Anterior cingulate cortex (tissue), 58 donors: ENCODE measurements at regions not wholly inside any gene's neighbourhood (a gene's known extent, or its start where the extent isn't known, plus 50 kb on each side); places are given as distances from the start of the nearest gene placed in this dataset.

Experiments used
- DNase-seq, 58 donors: peaks; one replicate each; lab custom pipeline; 2025; lab: John Stamatoyannopoulos, UW

DNA sequence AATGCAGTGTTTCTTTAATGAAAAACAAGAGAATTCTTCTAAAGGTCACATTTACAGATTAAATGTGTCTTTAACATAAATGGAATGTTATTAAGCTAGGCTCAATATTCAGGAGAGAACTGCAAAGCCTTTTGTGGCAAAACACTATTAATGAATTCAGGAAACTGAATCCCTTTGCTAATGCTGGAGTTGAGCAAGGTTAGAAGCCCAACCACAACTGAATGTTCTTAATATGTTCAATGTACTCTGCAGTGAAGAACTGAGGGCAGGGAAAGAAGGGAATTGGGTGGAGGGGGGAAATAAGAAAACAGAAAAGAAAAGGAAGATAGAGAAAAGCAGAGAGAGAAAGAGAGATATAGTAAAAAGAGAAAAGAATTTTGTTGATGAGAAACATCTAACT lies 276.7 kb upstream of the TMEM161B start:
- no peak for DNase-seq

DNA sequence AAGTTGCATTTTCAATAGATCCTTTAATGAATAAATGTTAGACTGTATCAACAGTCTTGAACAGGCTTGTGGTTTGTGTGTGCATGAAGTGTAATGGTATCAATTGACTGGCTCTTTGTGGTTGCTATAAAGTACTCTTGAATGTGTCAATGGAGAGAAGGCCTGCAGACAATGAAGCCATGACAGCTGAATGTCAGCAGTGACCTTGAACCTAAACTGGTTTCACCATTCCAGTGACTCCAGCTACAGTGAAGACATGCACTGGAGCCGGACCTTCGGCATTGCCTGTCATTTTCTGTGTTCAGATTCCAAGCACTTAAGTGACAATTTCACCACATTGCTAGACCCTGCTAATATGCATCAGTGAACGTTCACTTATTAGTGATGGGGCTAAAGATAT lies 276.0 kb upstream of the TMEM161B start:
- DNase-seq: no peak

DNA sequence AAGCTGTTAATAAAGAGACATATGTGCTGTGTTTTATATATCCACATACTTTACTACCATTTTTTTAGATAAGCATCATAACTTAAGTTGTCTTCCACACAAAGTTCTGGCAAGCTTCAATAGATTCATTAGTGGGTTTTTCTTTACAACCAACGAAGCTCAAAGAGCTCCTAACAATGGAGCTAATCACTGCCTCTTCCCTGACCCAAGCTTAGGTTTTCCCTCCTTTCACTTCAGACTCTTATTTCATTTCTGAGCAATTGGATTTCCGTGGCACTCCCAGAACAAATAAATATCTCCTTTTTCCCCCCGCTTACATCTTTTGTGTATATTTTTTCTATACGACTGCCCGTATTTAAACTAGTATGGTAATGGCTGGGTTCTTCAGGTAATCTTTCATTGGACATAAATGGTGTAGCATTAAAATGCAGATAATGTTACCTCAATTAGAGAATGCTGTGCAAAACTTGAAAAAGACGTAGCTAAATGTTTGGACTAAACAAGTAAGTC lies 275.5 kb upstream of the TMEM161B start:
- no peak for DNase-seq

DNA sequence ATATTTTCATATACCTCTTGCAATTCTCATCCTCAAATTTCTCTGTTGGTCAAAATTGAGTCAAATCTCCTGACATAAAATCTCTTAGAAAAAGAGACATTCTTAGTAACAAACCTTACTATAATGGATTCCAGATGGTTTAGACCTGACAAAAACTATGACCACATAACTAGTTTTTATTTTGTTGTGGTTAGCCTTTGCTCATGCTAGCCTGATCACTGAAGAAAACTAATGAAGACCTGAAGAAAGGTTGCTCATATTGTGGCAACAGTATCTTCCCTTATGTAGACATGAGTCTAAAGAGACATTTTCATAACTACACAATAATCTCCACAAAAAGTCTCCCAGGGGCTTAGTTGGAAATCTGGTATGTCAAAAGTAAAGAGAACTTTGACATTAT lies 274.1 kb upstream of the TMEM161B start:
- no peak for DNase-seq

DNA sequence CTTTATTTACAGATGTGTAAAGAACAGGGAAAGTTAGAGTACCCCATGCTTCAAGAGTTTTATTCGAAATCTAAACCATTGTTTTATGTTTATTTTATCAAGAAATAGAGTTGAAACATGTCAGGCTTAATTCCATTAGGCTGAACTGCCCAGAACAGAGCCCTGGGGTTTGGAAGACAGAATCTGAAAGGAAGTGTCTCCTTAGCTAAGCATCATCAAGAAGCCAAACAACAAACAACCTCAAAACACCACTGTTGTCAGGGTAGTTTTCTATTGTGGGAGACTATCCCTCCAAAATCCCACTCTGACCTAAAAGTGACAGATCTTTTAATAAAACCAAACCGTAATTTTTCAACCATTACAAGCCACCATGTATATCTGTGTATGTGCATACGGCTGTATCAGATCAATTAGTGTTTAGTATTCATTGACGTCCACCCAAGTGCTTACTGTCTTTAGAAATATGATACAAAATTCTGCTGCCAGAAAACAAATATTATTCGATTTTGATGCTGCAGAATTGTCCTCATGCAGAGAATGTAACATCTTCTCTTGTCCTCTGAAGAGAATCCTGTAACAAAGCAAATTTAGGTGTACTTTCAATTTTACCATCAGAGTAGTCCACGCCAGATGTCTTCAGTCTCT lies 271.9 kb upstream of the TMEM161B start:
- no peak for DNase-seq

DNA sequence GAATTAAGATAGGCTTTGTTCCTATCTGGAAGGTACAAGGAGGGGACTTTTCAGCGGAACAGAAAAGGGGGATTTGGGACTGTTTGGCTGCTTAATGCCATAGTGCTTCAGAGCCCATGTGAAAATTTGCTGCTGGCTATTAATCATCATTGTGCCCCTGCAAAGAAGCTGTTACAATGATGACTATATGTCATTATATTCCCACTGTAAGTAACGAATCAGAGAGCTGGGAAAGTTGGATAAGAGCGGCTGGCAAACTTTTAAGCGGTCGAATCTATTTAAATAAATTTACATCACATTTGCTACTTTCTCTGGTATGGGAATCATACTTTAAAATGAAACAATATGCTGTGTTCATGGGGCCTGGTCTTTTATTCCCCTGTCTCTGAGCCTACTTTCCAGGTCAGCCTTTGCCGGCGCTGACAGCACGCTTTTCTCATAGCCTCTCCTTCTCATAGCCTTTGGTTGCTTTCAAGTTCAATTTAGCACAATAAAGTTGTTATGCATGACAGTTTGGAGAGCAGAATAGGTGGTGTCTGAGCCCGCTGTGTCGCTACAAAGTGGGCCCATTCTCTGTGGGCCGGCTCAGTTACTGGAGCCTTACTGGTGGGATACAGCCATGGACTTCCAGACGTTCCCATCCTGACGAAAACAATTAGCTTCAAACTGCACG lies 271.2 kb upstream of the TMEM161B start:
- DNase-seq: peak in 3 of 58 donors; percentile 0 to 11 (median 3)

DNA sequence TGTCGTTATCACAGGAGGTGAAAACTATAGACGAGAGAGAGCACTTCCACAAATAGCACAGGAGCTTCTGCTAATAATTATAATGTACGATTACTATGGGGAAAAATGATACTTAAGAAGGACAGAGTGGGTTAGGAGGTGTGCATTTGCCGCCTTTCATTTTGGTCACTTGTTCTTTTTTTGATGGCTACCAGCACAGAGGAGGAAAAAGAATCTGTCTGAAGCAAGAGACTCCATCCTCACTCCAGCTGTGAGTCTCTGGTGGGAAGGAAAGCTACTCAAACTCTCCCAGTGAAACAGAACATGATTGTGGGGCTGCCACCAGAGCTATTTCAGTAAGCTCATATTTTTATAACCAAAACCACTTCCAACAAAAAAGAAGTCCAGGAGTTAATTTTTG lies 270.4 kb upstream of the TMEM161B start:
- no peak for DNase-seq

DNA sequence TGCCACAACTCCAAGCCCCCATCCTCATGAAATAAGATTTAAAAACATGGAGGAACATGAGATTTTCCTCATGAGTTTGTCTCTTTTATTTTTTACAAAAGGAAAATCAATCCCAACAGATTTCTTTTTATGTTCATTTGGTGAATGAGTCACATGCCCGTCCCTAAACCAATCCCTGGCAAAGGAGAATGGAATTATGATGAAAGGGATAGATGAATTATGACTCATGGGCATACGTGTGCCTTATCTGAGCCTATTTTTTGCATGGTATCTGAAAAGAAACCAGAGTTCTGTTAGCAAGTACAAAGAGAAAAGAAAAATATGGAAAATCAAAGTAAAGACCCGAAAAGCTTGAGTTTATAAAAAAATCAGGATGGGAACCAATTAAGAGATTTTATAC lies 267.5 kb upstream of the TMEM161B start:
- DNase-seq: no peak

DNA sequence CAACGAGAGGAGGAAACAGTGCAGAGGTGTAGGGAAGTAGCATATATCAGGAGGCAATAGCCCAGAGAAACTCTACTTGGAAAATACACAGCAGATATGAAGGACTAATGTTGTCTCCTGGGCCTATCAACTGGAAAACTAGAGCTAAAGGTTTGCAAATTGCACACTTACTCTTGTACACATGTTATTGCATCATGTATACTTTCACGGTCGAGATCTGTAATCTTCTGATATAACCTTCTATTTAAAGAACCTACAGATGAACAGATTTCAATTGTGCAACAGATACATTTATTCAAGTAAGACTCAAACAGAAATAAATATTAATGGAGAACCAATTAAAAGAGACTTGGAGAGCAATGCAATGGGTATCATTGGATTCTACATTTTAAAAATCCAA lies 256.3 kb upstream of the TMEM161B start:
- no peak for DNase-seq

DNA sequence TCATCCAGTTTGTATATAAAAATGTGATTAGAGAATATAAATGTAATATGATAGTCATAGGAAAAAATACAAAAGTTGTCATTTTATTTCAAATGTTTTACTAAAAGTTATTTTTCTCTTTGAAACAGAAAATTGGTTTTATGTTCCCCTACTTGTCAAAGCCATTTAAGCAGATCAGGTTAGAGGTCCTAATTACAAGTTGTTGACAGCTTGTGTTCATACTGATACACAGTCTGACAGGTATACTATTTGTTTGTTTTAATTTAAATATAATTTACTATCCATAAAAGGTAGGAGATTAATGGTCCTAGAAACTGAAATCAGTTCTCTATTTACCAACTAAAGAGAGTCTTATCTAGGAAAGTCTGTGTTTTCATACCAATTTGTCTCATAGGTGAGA lies 250.4 kb upstream of the TMEM161B start:
- DNase-seq: no peak

DNA sequence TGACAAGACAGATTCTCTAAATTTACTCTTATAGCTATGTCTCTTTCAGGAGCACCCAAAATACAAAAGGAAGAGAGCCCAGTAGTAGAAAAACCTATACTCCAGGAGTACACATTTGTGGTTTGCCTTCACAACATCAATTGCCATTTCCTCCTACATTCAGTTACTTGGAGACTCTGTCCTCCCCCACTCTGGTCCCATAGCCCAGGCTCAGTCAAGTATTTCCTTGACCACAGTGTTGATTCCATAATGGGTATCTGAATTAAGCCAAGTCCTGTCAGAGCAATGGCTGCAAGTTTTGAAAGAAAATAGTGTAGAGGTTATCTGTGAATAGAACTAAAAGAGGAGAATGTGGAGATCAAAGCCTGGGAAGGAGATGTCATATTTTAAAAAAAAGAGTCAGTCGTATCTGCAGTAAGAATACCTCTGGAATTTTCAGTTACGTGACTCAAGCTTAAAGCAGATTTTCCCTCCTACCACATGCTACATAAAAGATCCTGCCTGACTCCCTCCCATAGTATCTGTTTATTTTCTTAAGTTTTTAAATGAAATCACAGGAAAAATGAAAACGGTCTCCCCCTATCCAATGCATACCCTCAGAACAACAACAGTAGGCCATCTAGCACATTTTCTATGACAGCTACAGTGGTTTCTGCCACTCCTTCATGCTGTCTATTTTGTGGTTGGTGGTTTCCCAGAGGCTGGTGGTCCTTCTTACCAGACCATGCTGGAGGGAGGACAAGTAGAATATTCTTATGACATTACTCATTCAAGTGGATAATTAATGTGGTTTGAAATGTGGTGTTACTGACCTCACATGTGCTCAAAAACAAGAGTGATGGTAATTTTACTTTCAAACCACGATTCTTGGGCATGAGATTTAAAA lies 249.7 kb upstream of the TMEM161B start:
- no peak for DNase-seq

DNA sequence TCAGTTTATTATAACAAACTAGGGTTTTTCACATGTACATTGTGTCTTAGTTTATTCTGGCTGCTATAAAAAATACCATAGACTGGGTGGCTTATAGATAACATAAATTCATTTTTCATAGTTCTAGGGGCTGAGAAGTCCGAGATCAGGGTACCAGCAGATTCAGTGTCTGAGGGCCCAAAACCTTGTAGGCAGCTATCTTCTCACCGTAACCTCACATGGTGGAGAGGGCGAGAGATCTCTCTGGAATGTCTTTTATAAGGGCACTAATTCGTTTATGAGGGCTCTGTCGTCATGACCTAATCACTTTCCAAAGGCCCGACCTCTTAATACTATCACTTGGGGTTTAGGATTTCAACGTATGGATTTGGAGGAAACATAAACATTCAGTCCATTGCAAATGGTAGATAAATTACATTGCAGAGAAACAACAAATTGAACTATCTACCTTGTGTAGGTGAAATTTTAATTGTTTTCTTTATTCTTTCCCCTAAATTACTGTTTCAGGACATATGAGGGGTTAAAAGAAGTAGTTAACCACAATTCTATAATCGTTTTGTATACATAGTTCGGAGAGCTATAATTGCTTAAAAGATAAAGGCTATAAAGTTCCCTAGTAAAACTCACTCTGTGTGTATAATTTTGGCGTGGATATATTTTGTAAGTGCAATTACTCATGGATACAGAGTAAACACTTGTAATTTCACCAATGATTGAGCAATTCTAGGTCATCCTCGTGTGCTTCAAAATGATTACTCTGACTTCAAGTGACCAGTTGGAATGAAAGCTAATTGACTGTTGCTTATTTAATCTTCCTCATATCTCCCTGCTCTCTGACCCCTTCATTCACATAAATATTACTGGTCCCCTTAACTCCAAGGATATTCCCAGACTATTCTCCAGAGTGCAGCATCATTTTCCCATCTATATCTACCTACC lies 247.5 kb upstream of the TMEM161B start:
- no peak for DNase-seq

DNA sequence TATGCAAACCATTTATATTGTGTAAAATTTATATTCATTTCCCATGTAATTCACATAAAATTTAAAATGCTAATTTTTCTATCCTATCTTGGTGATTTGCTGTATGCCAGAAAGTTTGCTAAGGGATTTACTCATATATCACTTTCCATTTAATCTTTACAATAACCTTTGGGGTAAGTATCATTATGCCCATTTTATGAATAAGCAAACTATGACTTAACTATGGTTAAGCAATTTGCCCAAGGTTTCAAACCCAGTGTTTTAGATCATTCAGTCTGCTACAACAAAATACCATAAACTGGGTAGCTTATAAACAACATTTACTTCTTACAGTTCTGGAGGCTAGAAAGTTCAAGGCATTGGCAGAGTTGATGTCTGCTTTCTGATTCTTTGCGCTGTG lies 246.4 kb upstream of the TMEM161B start:
- no peak for DNase-seq

DNA sequence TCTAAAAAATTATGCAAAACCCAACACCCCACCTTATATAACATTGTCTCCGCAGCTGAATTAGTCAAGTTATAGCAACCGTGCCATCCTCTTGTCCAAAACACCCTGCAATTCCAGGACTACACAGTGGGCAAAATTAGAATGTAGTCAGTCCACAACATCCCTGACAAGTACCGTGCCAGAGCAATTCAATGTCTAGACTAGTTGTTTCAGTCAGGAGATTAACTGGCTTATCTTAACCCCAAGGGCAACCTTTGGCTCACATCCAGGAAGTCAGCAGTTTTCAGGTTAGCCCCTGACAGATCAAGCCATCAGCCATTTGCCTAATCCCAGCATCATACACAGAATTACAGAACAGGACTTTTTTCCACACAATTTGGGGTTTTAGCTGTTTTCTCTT lies 240.8 kb upstream of the TMEM161B start:
- DNase-seq: no peak

DNA sequence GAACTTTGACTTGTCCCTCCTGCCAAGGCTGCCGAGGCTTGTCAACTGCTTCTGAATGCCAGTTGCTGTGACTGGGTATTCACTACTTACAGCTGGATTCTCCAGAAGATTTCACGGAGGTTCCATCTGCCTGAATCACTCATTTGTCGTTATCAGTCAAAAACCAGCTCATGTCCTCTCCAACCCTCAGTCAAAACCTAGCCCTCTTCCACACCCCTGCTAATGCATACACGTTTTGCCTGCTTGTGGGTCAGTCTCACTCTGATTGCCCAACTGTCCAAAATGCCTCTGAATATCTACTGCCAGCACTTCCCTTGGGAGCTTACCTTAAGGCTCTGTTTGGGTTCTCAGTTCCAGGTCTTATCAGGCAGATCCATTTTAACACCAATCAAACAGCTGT lies 238.6 kb upstream of the TMEM161B start:
- DNase-seq: no peak

DNA sequence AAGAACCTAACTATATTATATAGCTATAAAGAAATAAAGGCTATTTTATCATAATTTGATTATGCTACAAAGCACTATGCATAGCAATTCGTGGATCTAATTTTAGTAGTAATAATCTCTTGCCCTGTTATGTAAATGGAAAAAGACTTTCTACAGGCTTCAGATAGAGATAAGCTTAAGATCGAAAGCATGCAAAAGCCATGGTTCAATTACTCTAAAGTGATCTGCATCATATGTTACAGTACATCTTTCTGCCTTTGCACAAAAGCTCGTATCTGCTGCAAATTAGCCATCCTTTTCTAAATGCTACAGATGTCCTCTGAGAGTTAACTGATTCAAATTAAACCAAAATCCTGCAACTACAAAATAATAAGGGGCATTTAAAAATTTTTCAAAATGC lies 234.8 kb upstream of the TMEM161B start:
- DNase-seq: no peak

DNA sequence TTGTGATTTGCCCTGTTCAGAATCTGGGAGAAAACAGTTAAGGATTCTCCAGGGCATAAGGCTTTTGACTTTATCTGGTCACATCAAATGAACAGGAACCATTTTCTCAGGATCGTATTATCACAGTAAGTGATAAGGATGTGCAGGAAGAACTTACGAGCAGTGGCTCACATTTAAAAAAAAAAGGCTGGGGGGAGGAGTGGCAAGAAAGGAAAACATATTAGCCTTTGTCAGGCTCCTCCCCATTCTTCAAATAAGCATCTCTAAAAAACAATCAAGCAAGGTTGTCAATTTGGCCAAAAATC lies 234.3 kb upstream of the TMEM161B start:
- no peak for DNase-seq

DNA sequence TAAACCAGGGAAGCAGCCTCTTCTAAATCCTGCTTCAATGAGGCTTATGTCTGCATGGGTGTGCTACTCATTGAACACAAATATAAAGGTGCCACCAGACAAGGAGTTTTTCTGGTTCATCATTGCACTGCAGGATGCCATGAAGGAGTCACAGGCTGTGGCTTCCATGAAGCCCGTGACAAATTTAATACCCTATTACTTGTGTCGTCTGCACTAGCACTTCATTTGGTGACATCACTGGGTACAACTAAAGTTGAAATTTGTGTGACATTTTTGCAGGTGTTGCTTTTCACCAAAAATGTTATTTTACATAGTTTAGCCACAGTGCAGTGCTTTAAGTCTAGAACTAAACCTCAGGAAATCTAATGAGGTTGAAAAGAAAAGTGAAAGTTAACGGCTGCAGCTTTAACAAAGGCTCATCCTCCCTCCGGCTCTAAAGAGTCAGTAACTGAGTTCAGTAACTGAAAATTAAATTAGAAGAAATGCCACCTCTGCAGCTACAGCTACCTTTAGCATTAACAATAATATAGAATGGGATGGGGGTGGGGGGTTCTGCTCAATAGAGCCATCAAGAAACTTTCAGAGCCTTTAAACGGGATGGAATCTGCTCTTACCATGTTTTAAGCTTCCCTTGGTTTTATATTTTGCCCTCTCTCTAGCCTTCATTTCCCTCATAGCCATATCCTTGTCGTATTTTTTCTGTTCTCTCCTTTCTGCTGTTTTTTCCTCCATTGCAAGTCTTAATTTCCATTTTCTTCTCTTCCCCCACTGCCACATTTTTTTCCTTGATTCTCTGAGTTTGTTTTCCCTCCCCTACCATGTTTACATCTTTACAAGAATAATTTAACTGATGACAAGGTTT lies 233.8 kb upstream of the TMEM161B start:
- peak in 1 of 58 donors; percentile 16 for DNase-seq

DNA sequence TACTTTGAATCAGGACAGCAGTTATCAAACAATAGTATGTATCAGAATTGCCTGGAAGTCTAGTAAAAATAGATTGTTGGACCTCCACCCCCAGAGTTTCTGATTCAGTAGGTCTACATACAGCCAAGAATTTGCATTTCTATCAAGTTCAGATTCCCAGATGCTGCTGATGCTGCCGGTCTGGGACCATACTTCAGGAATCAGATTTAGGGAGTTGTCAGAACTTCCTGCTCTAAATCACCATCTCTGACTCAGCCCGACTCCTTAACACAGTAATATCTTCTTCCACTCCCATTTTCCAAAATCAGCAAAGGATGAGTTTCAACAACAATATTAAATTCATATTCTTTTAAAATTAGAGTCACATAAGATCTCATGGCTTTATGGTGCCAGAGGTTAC lies 227.2 kb upstream of the TMEM161B start:
- DNase-seq: no peak

DNA sequence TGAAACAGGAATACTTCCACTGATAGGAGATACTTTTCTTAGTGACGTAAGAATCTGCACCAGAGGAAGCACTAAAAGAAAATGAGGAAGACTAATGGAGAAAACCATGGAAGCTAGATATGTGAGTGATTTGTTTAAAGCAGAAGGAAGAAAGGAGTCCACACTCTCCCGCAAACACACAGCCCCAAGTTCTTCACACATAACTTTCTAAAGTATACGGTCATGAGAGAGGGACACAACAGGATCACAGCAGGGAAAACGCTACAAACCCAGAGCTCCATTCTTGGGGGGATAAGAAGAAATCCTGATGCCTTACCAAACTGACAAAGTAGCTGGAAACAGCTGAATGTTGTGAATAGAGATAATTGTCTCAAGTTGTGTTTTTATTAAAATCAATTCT lies 222.2 kb upstream of the TMEM161B start:
- no peak for DNase-seq
